ENCODE measurements at regions not wholly inside any gene's neighbourhood (a gene's known extent, or its start where the extent isn't known, plus 50 kb on each side); places are given as distances from the start of the nearest gene placed in this dataset.

GRCh38 chr12:11500188-11500860, 105.0 kb upstream of the PRB2 start (continued):
- TF ChIP-seq MBD1 (CRISPR knock-in tag; IDR thresholded peaks at IDR 0.05) (no peak), REST (IDR thresholded peaks at IDR 0.05; ENCODE audit: borderline replicate concordance) (peak; percentile 99), REST (CRISPR knock-in tag; IDR thresholded peaks at IDR 0.05; ENCODE audit: low read depth) (peak; percentile 96), THRAP3 (IDR thresholded peaks at IDR 0.05; ENCODE audit: borderline replicate concordance) (no peak), SMAD1 (IDR thresholded peaks at IDR 0.05; ENCODE audit: low read depth, low read length, partially characterized antibody) (no peak), ETS2 (tag; IDR thresholded peaks at IDR 0.05; ENCODE audit: borderline replicate concordance, poor library complexity, severe bottlenecking) (no peak), VEZF1 (CRISPR knock-in tag; IDR thresholded peaks at IDR 0.05) (no peak), SOX6 (IDR thresholded peaks at IDR 0.05) (no peak), SMARCB1 (IDR thresholded peaks at IDR 0.05; ENCODE audit: insufficient read length, low read depth) (no peak), ZNF232 (CRISPR knock-in tag; IDR thresholded peaks at IDR 0.05) (0 out of 2 replicates have a peak, but pooled peaks have one; percentile 66), ID3 (CRISPR knock-in tag; IDR thresholded peaks at IDR 0.05) (no peak), ID3 (tag; IDR thresholded peaks at IDR 0.05) (no peak), TAF9B (IDR thresholded peaks at IDR 0.05; ENCODE audit: partially characterized antibody) (no peak), TAF7 (tag; IDR thresholded peaks at IDR 0.05) (no peak), CBFA2T2 (conservative IDR thresholded peaks at IDR 0.05) (no peak), ZZZ3 (IDR thresholded peaks at IDR 0.05) (no peak)

Measured in K562 (cell line).